Right kidney (tissue), 1 donor: ENCODE measurements at regions not wholly inside any gene's neighbourhood (a gene's known extent, or its start where the extent isn't known, plus 50 kb on each side); places are given as distances from the start of the nearest gene placed in this dataset.

Source experiments
- DNase-seq: peaks from one replicate; pipeline ENCODE4 v3.0.0-alpha.2; 2016

GRCh38 chr13:109857325-109857724 lies 70.9 kb upstream of the IRS2 start:
- no peak for DNase-seq

GRCh38 chr13:109856350-109856749 lies 70.0 kb upstream of the IRS2 start:
- no peak for DNase-seq

GRCh38 chr13:109853153-109853552 lies 66.8 kb upstream of the IRS2 start:
- no peak for DNase-seq

- DNase-seq, result no peak
Observed at GRCh38 chr13:109846185-109846584, 59.8 kb upstream of the IRS2 start.

GRCh38 chr13:109844396-109844795 lies 58.0 kb upstream of the IRS2 start:
- no peak for DNase-seq

- no peak for DNase-seq
Observed at GRCh38 chr13:109843695-109844094, 57.3 kb upstream of the IRS2 start.

- no peak for DNase-seq
Observed at GRCh38 chr13:109842212-109842920, 56.0 kb upstream of the IRS2 start.

- no peak for DNase-seq
Observed at GRCh38 chr13:109840893-109841287, 54.5 kb upstream of the IRS2 start.

GRCh38 chr13:109840201-109840892 lies 54.0 kb upstream of the IRS2 start:
- DNase-seq, result no peak

- peak; percentile 49 for DNase-seq
Observed at GRCh38 chr13:109836629-109837607, 50.5 kb upstream of the IRS2 start.
